Lower leg skin (tissue), 3 donors: ENCODE measurements at regions not wholly inside any gene's neighbourhood (a gene's known extent, or its start where the extent isn't known, plus 50 kb on each side); places are given as distances from the start of the nearest gene placed in this dataset.

Experiments used
- POLR2A ChIP-seq, 2 donors: fragments of 450-650 bp; IDR thresholded peaks; one replicate each; pipeline ENCODE4 v1.6.1; 2016 to 2017; ENCODE audit warnings: antibody characterized with exemption in 2 of 2, mild to moderate bottlenecking in 1 of 2, moderate library complexity in 1 of 2
- TF ChIP-seq, protein P1 (sequence below), 3 donors: fragments of 450-650 bp; IDR thresholded peaks; one replicate each; pipeline ENCODE4 v1.5.1; 2016; ENCODE audit warnings: antibody characterized with exemption in 3 of 3, mild to moderate bottlenecking in 3 of 3, moderate library complexity in 2 of 3

DNA sequence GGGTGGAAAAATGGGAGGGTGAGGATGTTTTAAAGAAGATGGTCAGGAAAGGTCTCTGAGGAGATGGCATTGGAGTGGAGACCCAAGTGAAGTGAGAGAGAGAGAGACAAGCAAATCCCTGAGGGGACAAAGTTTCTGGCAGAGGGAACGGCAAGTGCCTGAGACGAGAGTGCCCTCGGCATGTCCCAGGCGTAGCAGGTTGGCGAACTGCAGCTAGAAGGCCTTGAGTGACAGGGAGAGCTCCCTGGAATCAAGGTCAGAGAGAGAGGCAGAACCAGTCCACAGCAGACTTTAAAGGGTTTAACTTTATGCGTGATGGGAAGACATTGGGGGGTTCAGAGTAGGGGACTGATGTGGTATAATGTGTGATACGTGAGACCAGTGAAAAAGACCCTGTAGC, 150.2 kb upstream of the HAND2 start:
- TF ChIP-seq, protein P1, sequence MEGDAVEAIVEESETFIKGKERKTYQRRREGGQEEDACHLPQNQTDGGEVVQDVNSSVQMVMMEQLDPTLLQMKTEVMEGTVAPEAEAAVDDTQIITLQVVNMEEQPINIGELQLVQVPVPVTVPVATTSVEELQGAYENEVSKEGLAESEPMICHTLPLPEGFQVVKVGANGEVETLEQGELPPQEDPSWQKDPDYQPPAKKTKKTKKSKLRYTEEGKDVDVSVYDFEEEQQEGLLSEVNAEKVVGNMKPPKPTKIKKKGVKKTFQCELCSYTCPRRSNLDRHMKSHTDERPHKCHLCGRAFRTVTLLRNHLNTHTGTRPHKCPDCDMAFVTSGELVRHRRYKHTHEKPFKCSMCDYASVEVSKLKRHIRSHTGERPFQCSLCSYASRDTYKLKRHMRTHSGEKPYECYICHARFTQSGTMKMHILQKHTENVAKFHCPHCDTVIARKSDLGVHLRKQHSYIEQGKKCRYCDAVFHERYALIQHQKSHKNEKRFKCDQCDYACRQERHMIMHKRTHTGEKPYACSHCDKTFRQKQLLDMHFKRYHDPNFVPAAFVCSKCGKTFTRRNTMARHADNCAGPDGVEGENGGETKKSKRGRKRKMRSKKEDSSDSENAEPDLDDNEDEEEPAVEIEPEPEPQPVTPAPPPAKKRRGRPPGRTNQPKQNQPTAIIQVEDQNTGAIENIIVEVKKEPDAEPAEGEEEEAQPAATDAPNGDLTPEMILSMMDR (IDR thresholded peaks at IDR 0.05): no peak
- no peak for TF ChIP-seq POLR2A (IDR thresholded peaks at IDR 0.05)
